GM12864 (cell line): ENCODE measurements at regions not wholly inside any gene's neighbourhood (a gene's known extent, or its start where the extent isn't known, plus 50 kb on each side); places are given as distances from the start of the nearest gene placed in this dataset.

ENCODE experiments used
- DNase-seq: peaks from one replicate; pipeline ENCODE4 v3.0.0-alpha.2; 2011; ENCODE audit warnings: low read depth
- H3K4me3 ChIP-seq: 2 replicates; pipeline ENCODE4 v1.5.1; 2011; ENCODE audit warnings: mild to moderate bottlenecking, low read depth, low read length, control low read depth
- TF ChIP-seq, protein P1 (sequence below): IDR thresholded peaks from 2 replicates; pipeline ENCODE4 v1.5.1; 2011; ENCODE audit warnings: low read depth, mild to moderate bottlenecking, moderate library complexity, low read length, control low read depth, inconsistent platforms; ENCODE audit errors: missing control alignments

DNA sequence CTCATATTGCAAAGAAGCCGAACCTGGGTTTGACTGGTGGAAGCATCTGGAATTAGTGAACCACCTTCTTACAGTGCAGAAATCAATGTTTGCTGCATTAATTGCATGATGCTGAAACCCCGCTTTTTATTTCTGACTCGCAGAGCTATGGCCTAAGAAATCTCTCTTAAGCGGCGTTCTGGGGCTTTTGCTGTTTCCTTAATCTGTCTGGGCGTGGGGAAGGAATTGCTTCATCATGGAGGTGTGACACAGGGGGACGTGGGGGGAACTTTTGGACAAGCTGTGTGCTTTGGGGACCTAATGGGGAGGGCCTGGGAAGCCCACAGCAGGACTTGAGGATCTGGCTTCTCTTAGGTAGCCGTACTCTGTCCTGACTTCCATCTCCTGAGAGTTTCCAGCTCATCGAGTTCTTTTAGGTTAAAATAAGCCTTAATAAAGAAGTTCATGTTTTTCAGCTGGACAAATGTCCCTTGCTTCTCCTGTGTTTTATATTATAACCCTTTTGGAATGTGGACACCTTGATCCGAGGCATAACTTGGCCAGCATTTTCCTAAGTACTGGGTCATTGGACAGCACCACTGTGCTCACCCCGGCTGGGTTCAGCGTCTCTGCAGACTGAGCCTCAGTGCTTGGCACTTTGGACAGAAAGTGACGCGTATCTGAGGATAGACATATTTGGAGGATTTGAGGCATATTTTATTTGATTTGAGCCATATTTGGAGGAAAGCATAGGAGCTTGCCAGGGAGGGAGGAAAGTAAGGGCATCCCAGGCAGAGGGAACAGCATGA lies 192.1 kb upstream of the MYL2 start:
- TF ChIP-seq, protein P1, sequence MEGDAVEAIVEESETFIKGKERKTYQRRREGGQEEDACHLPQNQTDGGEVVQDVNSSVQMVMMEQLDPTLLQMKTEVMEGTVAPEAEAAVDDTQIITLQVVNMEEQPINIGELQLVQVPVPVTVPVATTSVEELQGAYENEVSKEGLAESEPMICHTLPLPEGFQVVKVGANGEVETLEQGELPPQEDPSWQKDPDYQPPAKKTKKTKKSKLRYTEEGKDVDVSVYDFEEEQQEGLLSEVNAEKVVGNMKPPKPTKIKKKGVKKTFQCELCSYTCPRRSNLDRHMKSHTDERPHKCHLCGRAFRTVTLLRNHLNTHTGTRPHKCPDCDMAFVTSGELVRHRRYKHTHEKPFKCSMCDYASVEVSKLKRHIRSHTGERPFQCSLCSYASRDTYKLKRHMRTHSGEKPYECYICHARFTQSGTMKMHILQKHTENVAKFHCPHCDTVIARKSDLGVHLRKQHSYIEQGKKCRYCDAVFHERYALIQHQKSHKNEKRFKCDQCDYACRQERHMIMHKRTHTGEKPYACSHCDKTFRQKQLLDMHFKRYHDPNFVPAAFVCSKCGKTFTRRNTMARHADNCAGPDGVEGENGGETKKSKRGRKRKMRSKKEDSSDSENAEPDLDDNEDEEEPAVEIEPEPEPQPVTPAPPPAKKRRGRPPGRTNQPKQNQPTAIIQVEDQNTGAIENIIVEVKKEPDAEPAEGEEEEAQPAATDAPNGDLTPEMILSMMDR, result no peak
- H3K4me3 ChIP-seq, result no peak overlapping the region
- no peak for DNase-seq

DNA sequence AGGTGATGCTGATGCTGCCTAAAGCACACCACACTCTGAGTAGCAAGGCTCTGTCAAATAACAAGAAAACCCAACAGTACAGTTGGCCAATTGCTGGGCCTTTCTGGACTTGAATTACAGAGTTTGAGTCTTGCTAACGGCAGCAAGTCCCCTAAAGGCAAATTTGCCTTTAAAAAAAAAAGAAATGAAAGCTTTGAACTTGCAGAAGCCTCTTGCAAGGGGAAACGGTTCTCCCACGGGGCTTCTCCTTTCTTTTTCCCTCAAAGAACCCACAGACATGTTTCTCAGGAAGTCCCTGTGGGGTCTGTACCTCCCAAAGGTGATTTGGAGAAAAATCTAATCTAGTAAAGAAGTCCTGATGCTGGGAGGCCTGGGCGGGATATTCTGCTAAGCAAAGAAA lies 191.3 kb upstream of the MYL2 start:
- no peak for DNase-seq
- H3K4me3 ChIP-seq, result no peak overlapping the region
- TF ChIP-seq, protein P1, result no peak

DNA sequence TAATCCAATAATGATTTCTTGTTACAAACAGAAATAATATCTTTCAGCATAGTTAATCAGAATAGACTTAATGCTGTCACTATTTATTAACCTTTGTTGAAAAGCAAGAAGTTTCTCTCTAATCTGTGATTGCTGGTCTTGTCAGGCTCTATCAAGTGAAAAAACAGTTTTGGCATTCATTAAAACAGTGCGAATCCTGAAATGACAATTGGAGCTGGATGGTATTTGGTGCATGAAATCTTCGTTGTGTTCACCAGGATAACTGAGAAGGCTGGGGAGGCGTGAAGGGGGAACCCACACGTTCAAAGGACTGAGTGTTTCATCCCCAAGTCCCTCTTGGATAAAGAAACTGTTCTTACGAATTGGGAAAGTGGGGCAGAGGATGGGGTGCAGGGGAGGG lies 190.2 kb upstream of the MYL2 start:
- TF ChIP-seq, protein P1, result no peak
- no peak for DNase-seq
- no peak overlapping the region for H3K4me3 ChIP-seq

DNA sequence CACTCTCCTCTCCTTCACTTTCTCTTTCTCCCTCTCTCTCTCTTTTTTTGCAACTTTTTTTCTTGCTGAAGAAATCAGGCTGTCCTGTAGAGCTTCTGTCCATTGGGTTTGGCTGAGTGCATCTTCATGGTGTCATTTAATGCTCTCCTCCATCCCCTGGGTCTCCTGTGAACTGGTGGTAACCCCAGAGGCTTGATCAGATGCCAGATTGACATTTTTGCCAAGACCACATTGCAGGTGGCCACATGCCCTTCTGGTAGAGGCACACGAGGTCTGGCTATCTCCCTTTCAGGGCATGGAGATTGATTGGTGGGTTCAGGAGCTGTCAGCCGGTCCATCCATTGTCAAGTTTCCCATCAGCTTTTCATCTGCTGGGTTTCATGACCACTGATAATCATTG lies 188.3 kb upstream of the MYL2 start:
- DNase-seq, result no peak
- no peak overlapping the region for H3K4me3 ChIP-seq
- TF ChIP-seq, protein P1, result no peak

DNA sequence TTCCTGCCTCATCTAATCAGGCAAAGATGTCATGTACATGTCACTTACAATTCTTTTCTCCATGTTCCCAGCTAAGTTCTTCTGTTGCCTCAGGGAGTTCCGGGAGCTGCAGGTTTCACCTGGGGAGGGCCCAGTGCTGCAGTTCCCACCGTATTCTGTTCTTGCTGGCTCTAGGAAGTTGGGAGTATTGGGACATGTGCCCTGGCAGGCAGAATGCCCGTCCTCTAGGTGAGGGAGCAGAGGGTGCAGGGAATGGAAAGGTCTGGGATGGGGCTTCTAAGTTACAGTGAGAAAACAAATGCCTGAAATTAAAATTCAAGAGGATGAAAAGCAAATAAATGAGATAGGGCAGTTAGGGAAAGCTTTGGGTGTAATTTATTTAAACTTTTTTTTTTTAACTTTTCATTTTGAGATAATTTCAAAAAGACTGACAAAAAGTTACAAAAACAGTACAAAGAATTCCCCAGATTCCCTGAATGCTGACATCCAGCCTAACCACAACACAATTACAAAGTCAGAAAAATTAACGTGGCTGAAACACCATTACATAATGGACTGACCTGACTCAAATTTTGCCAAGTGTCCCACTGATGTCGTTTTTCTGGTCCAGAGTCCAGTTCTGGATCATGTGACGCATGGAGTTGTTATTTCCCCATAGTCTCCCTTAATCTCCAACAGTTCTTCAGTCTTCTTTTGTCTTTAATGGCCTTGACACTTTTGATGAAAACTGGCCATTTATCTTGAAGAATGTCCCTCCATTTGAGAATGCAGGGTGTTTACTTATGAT lies 187.2 kb upstream of the MYL2 start:
- TF ChIP-seq, protein P1, result no peak
- H3K4me3 ChIP-seq, result no peak overlapping the region
- no peak for DNase-seq

DNA sequence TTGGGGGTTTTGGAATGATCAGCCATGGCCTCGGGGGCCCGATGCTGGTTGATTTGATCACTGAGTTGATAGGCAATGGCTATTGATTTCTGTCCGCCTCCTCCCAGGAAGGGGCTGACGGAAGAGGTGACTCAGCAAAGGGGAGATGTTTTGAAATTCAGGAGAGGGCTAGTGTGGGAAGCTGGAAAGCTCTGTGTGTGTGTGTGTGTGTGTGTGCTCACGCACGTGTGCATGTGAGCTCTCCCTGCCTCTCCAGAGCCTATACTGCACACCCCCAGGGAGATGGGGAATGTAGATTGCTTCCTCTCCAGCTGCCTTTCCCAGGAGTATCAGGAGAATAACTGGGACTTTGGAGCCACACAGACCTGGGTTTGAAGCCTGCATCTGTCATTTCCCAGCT lies 184.9 kb upstream of the MYL2 start:
- TF ChIP-seq, protein P1, result no peak
- no peak for DNase-seq
- no peak overlapping the region for H3K4me3 ChIP-seq
